Tongue (tissue), 1 donor: ENCODE measurements at regions not wholly inside any gene's neighbourhood (a gene's known extent, or its start where the extent isn't known, plus 50 kb on each side); places are given as distances from the start of the nearest gene placed in this dataset.

Experiments used
- DNase-seq: peaks from one replicate; pipeline ENCODE4 v3.0.0-alpha.2; 2015

- no peak for DNase-seq
Measured at GRCh38 chr3:124444075-124444474, 286.2 kb upstream of the UMPS start.

GRCh38 chr3:124444896-124445295, 285.4 kb upstream of the UMPS start:
- no peak for DNase-seq

GRCh38 chr3:124447845-124448244, 282.4 kb upstream of the UMPS start:
- DNase-seq = no peak

GRCh38 chr3:124448954-124449353, 281.3 kb upstream of the UMPS start:
- DNase-seq = no peak

- DNase-seq = no peak
Measured at GRCh38 chr3:124450366-124450765, 279.9 kb upstream of the UMPS start.

- no peak for DNase-seq
Measured at GRCh38 chr3:124451630-124452317, 278.5 kb upstream of the UMPS start.

GRCh38 chr3:124453189-124453588, 277.1 kb upstream of the UMPS start:
- DNase-seq = no peak

- DNase-seq = no peak
Measured at GRCh38 chr3:124455891-124456290, 274.4 kb upstream of the UMPS start.

GRCh38 chr3:124456506-124456905, 273.7 kb upstream of the UMPS start:
- no peak for DNase-seq

- DNase-seq = no peak
Measured at GRCh38 chr3:124459678-124460077, 270.6 kb upstream of the UMPS start.

- no peak for DNase-seq
Measured at GRCh38 chr3:124461126-124461525, 269.1 kb upstream of the UMPS start.

- DNase-seq = no peak
Measured at GRCh38 chr3:124461838-124462632, 268.2 kb upstream of the UMPS start.

GRCh38 chr3:124463234-124463633, 267.0 kb upstream of the UMPS start:
- no peak for DNase-seq

GRCh38 chr3:124467980-124468902, 262.0 kb upstream of the UMPS start:
- DNase-seq = peak; percentile 77

- DNase-seq = no peak
Measured at GRCh38 chr3:124469555-124469954, 260.7 kb upstream of the UMPS start.

GRCh38 chr3:124478830-124479229, 251.4 kb upstream of the UMPS start:
- DNase-seq = no peak

- no peak for DNase-seq
Measured at GRCh38 chr3:124483915-124484470, 246.3 kb upstream of the UMPS start.

- no peak for DNase-seq
Measured at GRCh38 chr3:124486324-124486723, 243.9 kb upstream of the UMPS start.

- DNase-seq = no peak
Measured at GRCh38 chr3:124489506-124489905, 240.7 kb upstream of the UMPS start.

- no peak for DNase-seq
Measured at GRCh38 chr3:124491098-124491497, 239.2 kb upstream of the UMPS start.

- no peak for DNase-seq
Measured at GRCh38 chr3:124491875-124492274, 238.4 kb upstream of the UMPS start.

- peak; percentile 5 for DNase-seq
Measured at GRCh38 chr3:124492824-124493223, 237.4 kb upstream of the UMPS start.
